Naive thymus-derived CD8-positive, alpha-beta T cell (primary cell): ENCODE measurements at regions not wholly inside any gene's neighbourhood (a gene's known extent, or its start where the extent isn't known, plus 50 kb on each side); places are given as distances from the start of the nearest gene placed in this dataset.

Experiments
- ATAC-seq, 2 donors: fragments of 150-1000 bp; cut with Tn5 transposase in 1 of 2; sonication (Bioruptor Pico), chemical (Tn5 transposase) in 1 of 2; 1 replicate in 1 of 2; 2 replicates in 1 of 2; pipeline ENCODE4 v1.10.0; 2021; ENCODE audit warnings: mild to moderate bottlenecking in 2 of 2, moderate library complexity in 2 of 2
- POLR2A ChIA-PET: fragments of 350-600 bp; sonication (Branson Sonifier 250); formaldehyde crosslinking; loops from one replicate; lab custom pipeline; 2021; ENCODE audit warnings: antibody characterized with exemption; lab: Charles Lee
- DNase-seq, 10 donors: peaks; one replicate each; pipeline versions ENCODE4 v3.0.0 to v3.0.0-alpha.2; 2020 to 2022
- H3K27ac Mint-ChIP-seq, 10 donors: one replicate each; pipeline ENCODE4 v1.8.0; 2020 to 2022; ENCODE audit warnings: mild to moderate bottlenecking in 10 of 10, mixed read lengths in 10 of 10, moderate library complexity in 4 of 10, inconsistent platforms in 1 of 10
- H3K27me3 Mint-ChIP-seq, 5 donors: one replicate each; pipeline ENCODE4 v1.8.0; 2021 to 2022; ENCODE audit warnings: mixed read lengths in 5 of 5
- H3K36me3 Mint-ChIP-seq, 3 donors: one replicate each; pipeline ENCODE4 v1.8.0; 2020 to 2022; ENCODE audit warnings: mixed read lengths in 3 of 3, mild to moderate bottlenecking in 2 of 3, inconsistent platforms in 1 of 3
- H3K4me1 Mint-ChIP-seq, 4 donors: one replicate each; pipeline ENCODE4 v1.8.0; 2021 to 2022; ENCODE audit warnings: mixed read lengths in 4 of 4
- H3K4me3 Mint-ChIP-seq, 10 donors: one replicate each; pipeline ENCODE4 v1.8.0; 2020 to 2022; ENCODE audit warnings: mild to moderate bottlenecking in 10 of 10, mixed read lengths in 10 of 10, moderate library complexity in 6 of 10, inconsistent platforms in 1 of 10
- H3K9me3 Mint-ChIP-seq, 9 donors: one replicate each; pipeline ENCODE4 v1.8.0; 2020 to 2022; ENCODE audit warnings: mixed read lengths in 9 of 9, mild to moderate bottlenecking in 3 of 9, inconsistent platforms in 1 of 9, moderate library complexity in 1 of 9

DNA sequence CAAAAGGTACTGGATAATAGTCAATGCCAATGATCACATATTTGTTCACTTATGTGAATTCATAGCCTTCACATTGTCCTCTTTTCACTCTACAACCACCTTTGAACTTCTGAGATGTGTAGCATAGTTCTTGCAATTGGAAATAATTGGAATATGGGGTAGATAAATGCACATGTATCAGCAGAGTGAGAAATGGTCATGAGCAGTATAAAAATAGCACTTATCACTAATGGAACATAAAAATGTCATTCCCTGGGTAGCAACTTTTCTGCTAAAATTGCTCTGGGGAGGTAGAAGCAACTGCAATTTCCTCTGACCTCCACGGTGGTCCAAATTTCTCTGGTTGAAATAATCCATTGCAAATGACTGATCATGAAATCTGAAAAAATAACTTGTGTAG is 1785.7 kb upstream of the FLRT2 start:
- Mint-ChIP-seq H3K27ac (no peak overlapping the region), H3K36me3 (peaks cover 0 to 2% (median 0%) of the 10 kb centered on the region in 3 donors), H3K4me1 (no peaks in the 10 kb centered on the region), H3K27me3 (no peaks in the 10 kb centered on the region), H3K4me3 (no peak overlapping the region), H3K9me3 (peaks cover 0 to 38% (median 9%) of the 10 kb centered on the region in 9 donors)
- DNase-seq (no peak), ATAC-seq (no peak)
- POLR2A ChIA-PET = no interaction called here

DNA sequence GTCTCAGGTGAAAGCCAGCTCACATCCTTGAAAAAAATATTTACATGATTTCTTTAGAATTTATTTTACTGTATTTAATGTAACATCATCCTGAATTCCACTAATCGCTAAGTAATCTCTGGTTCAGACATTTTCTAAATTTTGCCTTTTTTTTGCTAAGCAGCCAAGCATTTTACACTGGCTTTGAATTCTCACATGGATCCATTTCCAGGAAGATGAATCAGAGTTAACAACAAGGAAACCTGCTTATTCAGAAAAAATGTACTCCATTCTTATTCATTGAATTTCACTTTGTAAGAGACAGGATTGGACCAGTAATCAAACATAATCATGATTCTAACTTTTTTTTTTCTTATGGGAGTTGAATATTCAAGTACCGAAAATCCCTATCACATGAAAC is 1785.1 kb upstream of the FLRT2 start:
- Mint-ChIP-seq H3K27ac (no peak overlapping the region), H3K27me3 (no peaks in the 10 kb centered on the region), H3K36me3 (peaks cover 0 to 2% (median 0%) of the 10 kb centered on the region in 3 donors), H3K4me1 (no peaks in the 10 kb centered on the region), H3K4me3 (no peak overlapping the region), H3K9me3 (peaks cover 0 to 38% (median 12%) of the 10 kb centered on the region in 9 donors)
- POLR2A ChIA-PET = no interaction called here
- no peak for ATAC-seq
- DNase-seq = no peak

DNA sequence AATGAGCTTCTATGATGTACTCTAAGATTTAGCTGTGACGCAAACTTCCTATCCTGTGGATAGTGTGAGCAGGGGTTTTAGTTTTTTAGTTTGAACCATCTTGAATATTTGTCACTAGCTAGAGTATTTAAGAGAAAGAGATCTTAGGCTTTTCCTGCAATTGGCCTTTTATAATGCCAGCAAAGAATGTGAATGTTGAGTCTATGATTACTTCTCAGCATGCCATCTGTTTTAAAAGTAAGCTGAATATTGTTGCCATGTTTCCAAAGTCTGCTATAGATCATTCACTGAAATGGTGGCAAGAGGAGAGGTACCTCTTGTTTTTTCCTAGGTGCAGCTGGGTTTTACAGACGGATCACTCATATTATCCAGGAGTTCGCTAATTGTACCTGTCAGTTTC is 1783.6 kb upstream of the FLRT2 start:
- H3K27me3 Mint-ChIP-seq = no peaks in the 10 kb centered on the region

DNA sequence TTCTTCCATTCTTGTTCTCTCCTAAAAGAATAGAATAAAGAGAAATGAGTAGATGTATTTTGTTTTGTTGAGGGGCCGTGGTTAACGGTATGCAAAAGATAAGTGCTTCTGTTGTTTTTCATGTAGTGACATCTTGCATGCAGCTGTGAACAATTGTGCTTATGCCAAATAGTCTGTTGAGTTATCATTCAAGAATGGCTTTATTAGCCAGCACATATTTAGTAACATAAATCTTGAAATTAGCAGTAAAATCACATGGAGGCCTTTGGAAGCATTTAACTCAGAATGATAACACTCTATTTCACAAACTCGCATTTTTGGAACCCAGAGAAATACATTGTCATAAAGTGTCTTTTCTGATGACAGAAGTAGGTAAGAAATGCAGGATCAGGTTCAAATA is 1772.0 kb upstream of the FLRT2 start:
- POLR2A ChIA-PET = no interaction called here

More for the DNA sequence above, 1783.6 kb upstream of the FLRT2 start:
- H3K4me1 Mint-ChIP-seq = no peaks in the 10 kb centered on the region
- H3K9me3 Mint-ChIP-seq = peaks cover 0 to 32% (median 10%) of the 10 kb centered on the region in 9 donors
- H3K36me3 Mint-ChIP-seq = peaks cover 0 to 2% (median 0%) of the 10 kb centered on the region in 3 donors
- H3K4me3 Mint-ChIP-seq = no peak overlapping the region
- DNase-seq (no peak), ATAC-seq (no peak)
- no peak overlapping the region for H3K27ac Mint-ChIP-seq
- POLR2A ChIA-PET = no interaction called here

DNA sequence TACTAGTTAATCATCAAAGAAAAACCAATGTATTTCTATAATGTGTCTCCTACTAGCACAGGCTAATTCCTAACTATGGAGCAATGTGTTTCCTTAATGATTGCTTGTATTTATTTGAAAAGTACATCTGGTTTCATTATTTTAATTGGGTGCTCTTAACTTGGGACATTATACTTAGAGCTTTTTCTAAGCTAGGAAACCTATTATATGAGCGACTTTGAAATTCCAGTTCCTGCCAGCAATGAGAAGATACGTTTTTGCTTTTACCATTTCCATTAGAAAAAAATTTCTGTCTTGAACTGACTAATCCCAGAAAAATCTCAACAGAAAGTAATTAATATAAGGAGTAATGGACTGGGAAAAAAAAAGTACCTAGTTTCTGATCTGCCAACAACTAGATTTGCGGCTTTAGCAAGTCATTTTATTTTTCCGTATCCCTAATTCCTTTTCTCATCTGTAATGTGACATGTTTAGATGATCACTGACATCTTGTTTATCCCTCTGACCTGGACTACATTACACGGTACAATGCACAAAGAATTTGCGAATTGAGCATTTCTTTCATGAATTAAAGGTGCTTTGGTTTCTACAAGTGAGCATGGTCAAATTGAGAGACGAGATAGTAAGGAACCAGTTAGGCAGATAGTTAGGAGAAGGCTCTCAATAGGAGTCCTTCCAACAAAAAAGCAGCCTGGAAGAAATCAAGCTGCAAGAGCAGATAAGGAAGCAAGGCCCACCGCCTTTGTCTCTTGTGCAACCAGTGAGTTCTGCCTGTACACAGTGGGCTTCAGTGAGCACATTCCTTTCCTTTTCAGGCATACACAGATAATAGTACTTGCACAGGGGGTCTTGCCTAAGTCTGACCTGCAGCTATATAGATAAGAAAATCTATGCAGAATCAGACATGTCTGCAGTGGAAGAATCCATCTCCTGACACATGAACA is 1765.0 kb upstream of the FLRT2 start:
- no peaks in the 10 kb centered on the region for H3K27me3 Mint-ChIP-seq
- no peak for DNase-seq
- POLR2A ChIA-PET = no interaction called here
- ATAC-seq = no peak
- H3K9me3 Mint-ChIP-seq = peaks cover 0 to 14% (median 7%) of the 10 kb centered on the region in 9 donors
- no peak overlapping the region for H3K4me3 Mint-ChIP-seq
- no peaks in the 10 kb centered on the region for H3K36me3 Mint-ChIP-seq
- H3K27ac Mint-ChIP-seq = no peak overlapping the region
- H3K4me1 Mint-ChIP-seq = no peaks in the 10 kb centered on the region

More for the DNA sequence above, 1772.0 kb upstream of the FLRT2 start:
- Mint-ChIP-seq H3K36me3 (no peaks in the 10 kb centered on the region), H3K9me3 (peaks cover 0 to 17% (median 3%) of the 10 kb centered on the region in 9 donors), H3K27me3 (no peaks in the 10 kb centered on the region), H3K4me3 (no peak overlapping the region), H3K4me1 (no peaks in the 10 kb centered on the region), H3K27ac (no peak overlapping the region)
- DNase-seq (no peak), ATAC-seq (no peak)

DNA sequence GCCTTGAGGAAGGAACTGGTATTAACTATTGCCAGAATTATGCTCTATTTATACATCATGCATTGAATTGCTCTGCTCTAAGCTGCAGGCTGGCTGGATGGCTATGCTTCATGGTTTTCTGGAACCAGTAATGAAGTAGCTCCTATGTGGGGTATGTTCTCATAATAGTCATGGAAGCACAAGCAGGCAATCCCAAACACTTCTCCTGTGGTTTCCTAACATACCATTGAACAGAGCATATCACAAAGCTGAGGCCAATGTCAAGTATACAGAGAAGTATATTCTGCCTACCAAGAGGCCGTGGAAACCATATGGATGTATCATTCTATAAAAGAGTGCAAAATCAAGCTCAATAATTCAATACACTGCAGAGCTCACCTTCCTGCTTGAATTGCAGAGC is 1752.4 kb upstream of the FLRT2 start:
- Mint-ChIP-seq H3K9me3 (peaks cover 0 to 26% (median 8%) of the 10 kb centered on the region in 9 donors), H3K4me3 (no peak overlapping the region), H3K27me3 (no peaks in the 10 kb centered on the region), H3K36me3 (no peaks in the 10 kb centered on the region), H3K4me1 (no peaks in the 10 kb centered on the region), H3K27ac (no peak overlapping the region)
- no peak for ATAC-seq
- DNase-seq = no peak
- POLR2A ChIA-PET = no interaction called here

DNA sequence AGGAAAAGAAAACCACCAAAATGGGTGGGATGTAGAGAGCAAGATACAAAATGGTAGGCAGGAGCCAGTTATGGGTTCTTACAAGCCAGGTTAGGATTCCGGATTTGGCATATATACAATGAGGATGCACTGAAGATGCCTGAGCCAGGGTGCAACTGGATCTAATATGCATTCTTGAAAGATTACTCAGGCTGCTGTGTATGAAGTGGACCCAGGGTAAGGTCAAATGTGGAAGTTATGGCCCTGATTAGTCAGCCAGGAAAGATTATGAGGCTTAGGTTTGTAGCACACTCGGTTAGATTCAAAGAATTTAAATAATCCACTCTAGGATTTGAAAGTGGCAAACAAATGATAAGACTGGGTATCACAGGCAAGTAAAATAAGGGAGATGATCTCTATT is 1750.7 kb upstream of the FLRT2 start:
- POLR2A ChIA-PET = no interaction called here
- no peaks in the 10 kb centered on the region for H3K4me1 Mint-ChIP-seq
- DNase-seq = no peak
- no peak overlapping the region for H3K4me3 Mint-ChIP-seq
- ATAC-seq = no peak
- peaks cover 0 to 26% (median 7%) of the 10 kb centered on the region in 9 donors for H3K9me3 Mint-ChIP-seq
- no peaks in the 10 kb centered on the region for H3K27me3 Mint-ChIP-seq
- H3K36me3 Mint-ChIP-seq = no peaks in the 10 kb centered on the region
- no peak overlapping the region for H3K27ac Mint-ChIP-seq

DNA sequence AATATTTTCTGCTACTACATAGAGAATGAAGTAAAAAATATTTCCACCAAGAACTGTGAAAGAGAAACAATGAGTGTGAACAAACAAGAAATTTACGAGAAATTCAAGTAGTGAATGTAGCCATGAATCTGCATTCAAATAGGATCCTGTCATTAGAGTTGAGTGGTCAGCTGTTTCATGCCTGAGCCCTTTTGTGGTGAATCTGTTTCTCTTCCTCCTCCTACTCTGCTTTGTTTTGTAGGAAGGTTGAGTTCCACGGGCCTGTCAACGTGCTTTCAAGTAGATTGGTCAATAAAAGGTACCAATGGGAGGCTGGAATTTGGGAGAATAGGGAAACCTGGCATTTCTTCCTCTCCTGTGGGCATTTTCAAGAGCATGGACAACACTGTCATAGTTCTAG is 1749.6 kb upstream of the FLRT2 start:
- Mint-ChIP-seq H3K27ac (no peak overlapping the region), H3K4me1 (no peaks in the 10 kb centered on the region), H3K4me3 (no peak overlapping the region), H3K27me3 (no peaks in the 10 kb centered on the region), H3K9me3 (peaks cover 0 to 24% (median 7%) of the 10 kb centered on the region in 9 donors), H3K36me3 (no peaks in the 10 kb centered on the region)
- POLR2A ChIA-PET = no interaction called here
- no peak for ATAC-seq
- DNase-seq = no peak

DNA sequence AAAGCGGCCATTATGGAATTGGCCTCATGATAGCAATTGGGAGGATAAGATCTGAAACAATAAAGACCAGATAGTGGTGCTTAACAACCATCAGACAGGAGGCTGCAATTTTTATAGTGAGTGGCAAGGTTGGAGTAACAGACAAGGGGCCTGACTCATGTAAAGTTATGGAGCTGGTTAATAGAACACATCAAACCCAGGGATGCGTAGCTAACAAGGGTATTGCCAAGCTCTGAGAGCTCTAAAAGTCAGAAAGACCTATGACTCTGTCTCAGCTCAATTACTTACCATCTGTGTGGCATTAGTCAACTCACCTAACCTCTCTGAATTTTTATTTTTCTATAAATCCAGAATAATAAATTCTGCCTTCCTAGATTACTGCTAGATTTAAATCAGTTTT is 1731.5 kb upstream of the FLRT2 start:
- POLR2A ChIA-PET = no interaction called here
- Mint-ChIP-seq H3K4me1 (no peaks in the 10 kb centered on the region), H3K9me3 (peaks cover 3 to 15% (median 9%) of the 10 kb centered on the region in 9 donors), H3K27ac (no peak overlapping the region), H3K4me3 (no peak overlapping the region), H3K36me3 (peaks cover 0 to 4% (median 0%) of the 10 kb centered on the region in 3 donors), H3K27me3 (no peaks in the 10 kb centered on the region)
- no peak for DNase-seq
- ATAC-seq = no peak

DNA sequence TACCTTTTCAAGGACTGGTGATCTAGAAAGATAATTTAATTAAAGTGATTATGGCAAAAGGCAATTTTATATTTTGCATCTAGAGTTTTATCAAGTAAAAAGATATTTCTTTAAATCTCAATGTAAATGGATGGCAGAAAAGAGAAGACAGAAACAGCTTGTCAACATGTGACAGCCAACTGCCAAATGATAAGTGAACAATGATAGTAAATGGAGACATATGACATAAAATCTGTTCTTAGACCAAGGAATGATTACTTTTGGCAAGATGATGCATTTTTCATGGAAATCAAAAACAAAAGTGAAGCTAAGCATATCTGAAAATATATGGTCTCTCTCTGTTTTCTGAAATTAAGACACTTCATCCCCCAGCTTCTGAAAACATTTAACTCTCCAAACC is 1730.7 kb upstream of the FLRT2 start:
- ATAC-seq = no peak
- Mint-ChIP-seq H3K36me3 (no peaks in the 10 kb centered on the region), H3K9me3 (peaks cover 0 to 14% (median 8%) of the 10 kb centered on the region in 9 donors), H3K27me3 (no peaks in the 10 kb centered on the region), H3K27ac (no peak overlapping the region), H3K4me1 (no peaks in the 10 kb centered on the region), H3K4me3 (no peak overlapping the region)
- POLR2A ChIA-PET = no interaction called here
- DNase-seq = no peak

DNA sequence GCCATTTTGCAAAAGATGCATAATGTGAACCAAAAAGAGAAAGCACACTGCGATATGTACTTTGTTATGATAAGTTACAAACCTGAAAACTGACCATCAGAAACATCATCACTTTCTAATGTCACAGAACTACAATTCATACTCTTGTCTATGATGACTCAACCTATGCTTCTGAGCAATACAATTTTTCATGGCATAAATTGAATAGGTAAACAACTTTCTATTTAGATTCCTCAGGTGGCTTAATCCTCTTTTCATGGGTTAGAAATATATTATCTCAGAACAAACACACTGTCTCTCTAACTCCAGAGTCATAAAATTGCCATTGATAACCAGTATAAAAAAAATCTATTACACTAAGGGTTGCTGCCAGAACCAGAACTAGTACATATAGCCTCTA is 1715.0 kb upstream of the FLRT2 start:
- POLR2A ChIA-PET = no interaction called here
- Mint-ChIP-seq H3K27ac (no peak overlapping the region), H3K9me3 (peaks cover 0 to 19% (median 9%) of the 10 kb centered on the region in 9 donors), H3K36me3 (no peaks in the 10 kb centered on the region), H3K27me3 (no peaks in the 10 kb centered on the region), H3K4me1 (no peaks in the 10 kb centered on the region), H3K4me3 (no peak overlapping the region)
- ATAC-seq (no peak), DNase-seq (no peak)

DNA sequence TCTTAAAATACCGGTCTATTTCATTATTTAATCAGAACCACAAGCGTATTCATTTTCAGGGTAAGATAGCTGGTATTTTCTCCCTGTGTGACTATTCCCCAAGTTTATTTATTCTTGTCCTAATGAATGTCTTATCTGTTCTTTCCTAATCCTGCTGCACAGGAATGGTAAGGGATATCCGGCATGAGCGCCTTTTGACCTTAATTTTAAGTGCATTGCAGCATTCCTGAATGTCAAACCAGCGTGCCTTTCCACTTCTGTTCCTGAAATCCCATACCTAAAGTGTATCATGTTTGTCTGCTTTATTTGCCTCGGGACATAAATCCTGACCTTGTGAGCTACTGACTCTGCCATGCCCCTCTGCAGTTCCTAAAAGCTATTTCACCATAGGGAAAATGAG is 1713.2 kb upstream of the FLRT2 start:
- POLR2A ChIA-PET = no interaction called here
- DNase-seq = no peak
- Mint-ChIP-seq H3K9me3 (peaks cover 0 to 17% (median 6%) of the 10 kb centered on the region in 9 donors), H3K4me1 (no peaks in the 10 kb centered on the region), H3K27ac (no peak overlapping the region), H3K4me3 (no peak overlapping the region), H3K27me3 (no peaks in the 10 kb centered on the region), H3K36me3 (no peaks in the 10 kb centered on the region)
- ATAC-seq = no peak

DNA sequence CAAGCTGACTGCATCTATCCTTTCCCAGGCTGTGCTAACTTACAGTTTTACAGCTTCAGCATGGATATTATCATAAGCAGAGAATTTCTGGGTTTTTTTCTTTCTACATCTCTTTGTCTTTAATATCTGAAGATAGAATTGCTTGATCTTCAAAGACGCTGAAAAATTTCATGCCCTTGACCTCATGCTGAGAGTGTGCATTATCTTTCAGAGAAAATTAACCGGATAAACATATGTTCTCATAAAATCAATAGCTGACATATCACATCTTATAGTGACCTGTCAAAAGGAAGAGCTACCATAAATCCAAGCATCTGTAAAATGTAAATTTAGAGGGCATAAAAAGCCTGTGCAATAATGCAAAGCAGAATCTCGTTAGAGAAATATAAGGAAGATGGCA is 1704.1 kb upstream of the FLRT2 start:
- Mint-ChIP-seq H3K4me1 (no peaks in the 10 kb centered on the region), H3K27me3 (no peaks in the 10 kb centered on the region), H3K27ac (no peak overlapping the region), H3K36me3 (no peaks in the 10 kb centered on the region), H3K9me3 (peaks cover 0 to 21% (median 9%) of the 10 kb centered on the region in 9 donors), H3K4me3 (no peak overlapping the region)
- DNase-seq (no peak), ATAC-seq (no peak)
- POLR2A ChIA-PET = no interaction called here
